ENCODE measurements at regions not wholly inside any gene's neighbourhood (a gene's known extent, or its start where the extent isn't known, plus 50 kb on each side); places are given as distances from the start of the nearest gene placed in this dataset.
A peak's percentile ranks its signal among the peaks of the same experiment; 100 is the strongest.

GRCh38 chr7:153858355-153858754 lies 193.8 kb upstream of the DPP6 start:
- no peak for TF ChIP-seq CTCF (IDR thresholded peaks at IDR 0.05)
- TF ChIP-seq POLR2A (IDR thresholded peaks at IDR 0.05): no peak
- peak in 1 of 3 donors; percentile 45 for TF ChIP-seq POLR2AphosphoS5 (IDR thresholded peaks at IDR 0.05)
